HepG2 (cell line): ENCODE measurements at regions not wholly inside any gene's neighbourhood (a gene's known extent, or its start where the extent isn't known, plus 50 kb on each side); places are given as distances from the start of the nearest gene placed in this dataset.

Source experiments
- ATAC-seq: fragments of 200-7000 bp; cut with Tn5 transposase; 3 replicates; pipeline ENCODE4 v1.9.1; 2020; ENCODE audit warnings: mild to moderate bottlenecking, moderate library complexity
- BruUV-seq: library from RNA; stranded (reverse); fragments of 400-500 nt; replicated peaks from 2 replicates; lab custom pipeline; 2021; lab: Mats Ljungman, UMichigan
- CTCF ChIA-PET: fragments of 300-600 bp; formaldehyde crosslinking; extraction: SDS; loops from one replicate; lab custom pipeline; 2021; ENCODE audit warnings: low total read pairs, inconsistent platforms, low intra/inter-chr PET ratio; lab: Yijun Ruan, JAX
- POLR2A ChIA-PET: fragments of 350-600 bp; sonication (Branson Sonifier 250); formaldehyde crosslinking; loops from one replicate; lab custom pipeline; 2020; ENCODE audit warnings: antibody characterized with exemption, inconsistent platforms; lab: Yijun Ruan, JAX
- DNase-seq: peaks from one replicate; pipeline ENCODE4 v3.0.0-alpha.2; 2015; ENCODE audit warnings: low spot score
- FAIRE-seq: peaks from 3 replicates; lab custom pipeline; 2011; peaks lifted over from hg19 to GRCh38; lab: Jason Lieb, UNC
- H2AFZ ChIP-seq: one replicate; pipeline ENCODE4 v1.6.1; 2011; ENCODE audit warnings: low read length, inconsistent platforms
- H3K27ac ChIP-seq: fragments of 300-600 bp; 3 replicates; pipeline ENCODE4 v1.8.0; 2011; ENCODE audit warnings: mixed run types, mild to moderate bottlenecking, mixed read lengths, low read length, inconsistent platforms; ENCODE audit not compliant: insufficient read depth; ENCODE audit errors: extremely low read length
- H3K27me3 ChIP-seq, 2 experiments: fragments of 200-600 bp in 1 of 2; 2 replicates in 1 of 2; 3 replicates in 1 of 2; pipeline versions ENCODE4 v1.6.0 to v1.8.0; 2011; ENCODE audit warnings: low read length in 2 of 2, mild to moderate bottlenecking in 2 of 2, moderate library complexity in 2 of 2, inconsistent platforms in 1 of 2; ENCODE audit not compliant: insufficient read depth in 2 of 2, control insufficient read depth in 1 of 2
- H3K36me3 ChIP-seq, 2 experiments: fragments of 200-600 bp in 1 of 2; replicated peaks in 1 of 2; 2 replicates in 1 of 2; 3 replicates in 1 of 2; pipeline versions ENCODE4 v1.5.1 to v1.8.0; 2011; ENCODE audit warnings: low read length in 2 of 2, inconsistent platforms in 1 of 2; ENCODE audit not compliant: insufficient read depth in 2 of 2, control insufficient read depth in 1 of 2
- H3K4me1 ChIP-seq: 2 replicates; pipeline ENCODE4 v1.5.1; 2012; ENCODE audit warnings: low read length, inconsistent platforms; ENCODE audit not compliant: insufficient read depth
- H3K4me2 ChIP-seq: 2 replicates; pipeline ENCODE4 v1.6.0; 2011; ENCODE audit warnings: low read depth, low read length, inconsistent platforms
- H3K4me3 ChIP-seq, 3 experiments: fragments of 200-600 bp in 1 of 3; sonication (generic), shearing (Covaris generic) in 1 of 3; replicated peaks in 1 of 3; 2 replicates each; pipeline ENCODE4 v1.5.1; 2011 to 2016; ENCODE audit warnings: low read length in 3 of 3, inconsistent platforms in 2 of 3, low read depth in 2 of 3, mild to moderate bottlenecking in 2 of 3, control low read depth in 1 of 3, mixed read lengths in 1 of 3; ENCODE audit not compliant: insufficient read depth in 1 of 3
- H3K79me2 ChIP-seq: one replicate; pipeline ENCODE4 v1.6.1; 2011; ENCODE audit warnings: low read length, inconsistent platforms; ENCODE audit not compliant: insufficient read depth
- H3K9ac ChIP-seq: 2 replicates; pipeline ENCODE4 v1.6.0; 2011; ENCODE audit warnings: mild to moderate bottlenecking, low read depth, low read length, inconsistent platforms; ENCODE audit not compliant: insufficient read depth
- H3K9me3 ChIP-seq: 2 replicates; pipeline ENCODE4 v1.5.1; 2012; ENCODE audit warnings: mild to moderate bottlenecking, low read length
- H4K20me1 ChIP-seq: 2 replicates; pipeline ENCODE4 v1.6.0; 2011; ENCODE audit warnings: inconsistent platforms, mild to moderate bottlenecking, low read length, moderate library complexity; ENCODE audit not compliant: insufficient read depth
- CEBPG ChIP-seq: IDR thresholded peaks from 2 replicates; pipeline ENCODE4 v1.6.1; 2016
- EEA1 ChIP-seq: sonication (generic); formaldehyde crosslinking; IDR thresholded peaks from 2 replicates; pipeline ENCODE4 v1.5.1; 2020; ENCODE audit warnings: mild to moderate bottlenecking, missing genetic modification reagents, borderline replicate concordance
- HNRNPUL1 ChIP-seq: fragments of 200-400 bp; formaldehyde crosslinking; IDR thresholded peaks from 2 replicates; pipeline ENCODE4 v1.6.1; 2017; ENCODE audit warnings: low read depth, mild to moderate bottlenecking, low read length, moderate library complexity
- KLF15 ChIP-seq: sonication (generic); formaldehyde crosslinking; IDR thresholded peaks from 2 replicates; pipeline ENCODE4 v1.8.1; 2023; ENCODE audit warnings: borderline replicate concordance, mild to moderate bottlenecking, inconsistent platforms, missing genetic modification reagents, mixed read lengths
- ZNF121 ChIP-seq: sonication (generic); formaldehyde crosslinking; IDR thresholded peaks from 2 replicates; pipeline ENCODE4 v1.5.0; 2020; ENCODE audit warnings: mild to moderate bottlenecking, missing genetic modification reagents
- ZNF543 ChIP-seq: sonication (generic); formaldehyde crosslinking; IDR thresholded peaks from 2 replicates; pipeline ENCODE4 v1.4.0; 2020; ENCODE audit warnings: mild to moderate bottlenecking, missing genetic modification reagents
- WGBS: methylation state at CpG from one replicate; pipeline ENCODE4 v1.1.6; 2017; ENCODE audit warnings: low lambda C conversion rate; 5-methylcytosine and 5-hydroxymethylcytosine counted together
- in situ Hi-C: cut with HindIII; loops from 2 replicates; pipeline ENCODE4 v1.10.0; 2017; ENCODE audit warnings: low pct_unique_long_range_greater_than_20kb; ENCODE audit not compliant: extremely low pct_ligation_motif_present
- intact Hi-C: fragments of 100-400 bp; cut with micrococcal nuclease; formaldehyde crosslinking; loops from one replicate; pipeline ENCODE4 v1.10.0; 2022; ENCODE audit not compliant: unreplicated experiment
- TF ChIP-seq, protein P1 (sequence below): sonication (generic); formaldehyde crosslinking; IDR thresholded peaks from 2 replicates; pipeline ENCODE4 v1.4.0; 2020; ENCODE audit warnings: missing genetic modification reagents
- TF ChIP-seq, protein P2 (sequence below): sonication (generic); formaldehyde crosslinking; IDR thresholded peaks from 2 replicates; pipeline ENCODE4 v1.5.0; 2020; ENCODE audit warnings: mild to moderate bottlenecking, missing genetic modification reagents
- TF ChIP-seq, protein P3 (sequence below): sonication (generic); formaldehyde crosslinking; IDR thresholded peaks from 2 replicates; pipeline ENCODE4 v1.4.0; 2020; ENCODE audit warnings: missing genetic modification reagents
- TF ChIP-seq, protein P4 (sequence below): sonication (generic); formaldehyde crosslinking; IDR thresholded peaks from 2 replicates; pipeline ENCODE4 v1.4.0; 2020; ENCODE audit warnings: low read depth, missing genetic modification reagents

DNA sequence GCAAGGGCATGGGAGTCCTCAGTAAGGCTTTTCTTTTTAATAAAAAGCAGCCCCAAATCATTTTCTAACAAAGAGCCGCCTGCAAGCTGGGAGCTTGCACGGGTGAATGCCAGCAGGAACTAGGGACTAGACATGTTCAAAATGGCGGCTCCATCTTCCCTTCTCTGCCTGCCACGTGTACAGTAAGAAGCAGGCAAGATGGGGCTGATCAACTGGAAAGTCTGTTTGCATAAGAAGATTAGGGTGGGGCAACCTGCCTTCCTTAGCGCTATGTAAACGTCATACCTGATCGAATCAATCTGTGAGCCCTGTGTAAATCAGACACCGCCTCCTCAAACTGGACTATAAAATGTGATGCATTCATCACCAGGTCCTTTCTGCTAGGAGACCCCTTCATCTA, 299.4 kb upstream of the SOX4 start (continued):
- TF ChIP-seq, protein P1, sequence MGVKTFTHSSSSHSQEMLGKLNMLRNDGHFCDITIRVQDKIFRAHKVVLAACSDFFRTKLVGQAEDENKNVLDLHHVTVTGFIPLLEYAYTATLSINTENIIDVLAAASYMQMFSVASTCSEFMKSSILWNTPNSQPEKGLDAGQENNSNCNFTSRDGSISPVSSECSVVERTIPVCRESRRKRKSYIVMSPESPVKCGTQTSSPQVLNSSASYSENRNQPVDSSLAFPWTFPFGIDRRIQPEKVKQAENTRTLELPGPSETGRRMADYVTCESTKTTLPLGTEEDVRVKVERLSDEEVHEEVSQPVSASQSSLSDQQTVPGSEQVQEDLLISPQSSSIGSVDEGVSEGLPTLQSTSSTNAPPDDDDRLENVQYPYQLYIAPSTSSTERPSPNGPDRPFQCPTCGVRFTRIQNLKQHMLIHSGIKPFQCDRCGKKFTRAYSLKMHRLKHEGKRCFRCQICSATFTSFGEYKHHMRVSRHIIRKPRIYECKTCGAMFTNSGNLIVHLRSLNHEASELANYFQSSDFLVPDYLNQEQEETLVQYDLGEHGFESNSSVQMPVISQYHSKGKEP (CRISPR knock-in tag), result no peak

DNA sequence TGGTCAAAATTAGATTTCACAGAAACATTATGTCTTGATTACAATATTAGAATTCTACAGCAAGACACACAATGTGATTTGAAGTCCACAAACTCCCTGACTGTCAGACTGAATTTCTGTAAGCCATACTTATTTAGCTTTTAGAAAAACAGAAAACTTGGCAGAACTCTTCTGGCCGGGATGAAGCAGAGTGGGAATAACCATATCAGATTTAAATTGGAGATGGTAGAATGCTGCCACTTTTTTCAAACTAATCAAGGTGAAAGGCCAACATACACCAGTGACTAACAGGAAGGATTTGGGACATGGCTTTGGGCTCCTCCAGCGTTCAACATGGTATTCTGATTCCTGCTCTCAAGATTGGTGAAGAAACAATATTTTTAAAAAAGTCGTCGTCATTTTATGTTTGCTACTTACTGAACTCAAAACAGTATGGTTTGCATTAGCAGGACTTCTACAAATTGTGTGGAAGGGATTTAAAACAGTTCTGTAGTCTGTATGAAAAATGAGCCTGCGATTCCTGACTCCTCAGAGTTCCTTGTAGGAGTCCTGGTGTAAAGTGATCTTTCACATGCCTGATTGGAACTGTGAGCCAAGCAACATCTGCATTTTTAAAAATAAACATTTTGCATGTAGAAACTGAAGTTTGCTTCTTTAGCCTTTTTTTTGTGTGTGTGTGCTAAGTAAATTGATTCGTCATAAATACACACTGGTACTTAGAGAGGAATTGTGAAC, 297.9 kb upstream of the SOX4 start:
- BruUV-seq, result no TSS peak
- ATAC-seq, result no peak

More for the DNA sequence above, 297.9 kb upstream of the SOX4 start:
- intact Hi-C loops (no loop called here), in situ Hi-C loops (no loop called here)
- Histone ChIP-seq H3K27me3 (peaks cover 0 to 11% of the 10 kb centered on the region in 2 experiments; a peak in 3 of 5 replicates), H3K4me3 (no peak overlapping the region), H3K4me1 (no peaks in the 10 kb centered on the region), H3K27ac (no peak overlapping the region), H3K4me2 (no peak overlapping the region), H4K20me1 (no peaks in the 10 kb centered on the region), H3K79me2 (no peaks in the 10 kb centered on the region), H3K9me3 (no peaks in the 10 kb centered on the region), H3K36me3 (no peaks in the 10 kb centered on the region), H3K9ac (no peak overlapping the region), H2AFZ (no peak overlapping the region)
- DNase-seq, result no peak
- ChIA-PET POLR2A (no interaction called here), CTCF (no interaction called here)
- 37% methylated on average over 6 of the region's 6 CpGs for WGBS
- TF ChIP-seq, protein P2, sequence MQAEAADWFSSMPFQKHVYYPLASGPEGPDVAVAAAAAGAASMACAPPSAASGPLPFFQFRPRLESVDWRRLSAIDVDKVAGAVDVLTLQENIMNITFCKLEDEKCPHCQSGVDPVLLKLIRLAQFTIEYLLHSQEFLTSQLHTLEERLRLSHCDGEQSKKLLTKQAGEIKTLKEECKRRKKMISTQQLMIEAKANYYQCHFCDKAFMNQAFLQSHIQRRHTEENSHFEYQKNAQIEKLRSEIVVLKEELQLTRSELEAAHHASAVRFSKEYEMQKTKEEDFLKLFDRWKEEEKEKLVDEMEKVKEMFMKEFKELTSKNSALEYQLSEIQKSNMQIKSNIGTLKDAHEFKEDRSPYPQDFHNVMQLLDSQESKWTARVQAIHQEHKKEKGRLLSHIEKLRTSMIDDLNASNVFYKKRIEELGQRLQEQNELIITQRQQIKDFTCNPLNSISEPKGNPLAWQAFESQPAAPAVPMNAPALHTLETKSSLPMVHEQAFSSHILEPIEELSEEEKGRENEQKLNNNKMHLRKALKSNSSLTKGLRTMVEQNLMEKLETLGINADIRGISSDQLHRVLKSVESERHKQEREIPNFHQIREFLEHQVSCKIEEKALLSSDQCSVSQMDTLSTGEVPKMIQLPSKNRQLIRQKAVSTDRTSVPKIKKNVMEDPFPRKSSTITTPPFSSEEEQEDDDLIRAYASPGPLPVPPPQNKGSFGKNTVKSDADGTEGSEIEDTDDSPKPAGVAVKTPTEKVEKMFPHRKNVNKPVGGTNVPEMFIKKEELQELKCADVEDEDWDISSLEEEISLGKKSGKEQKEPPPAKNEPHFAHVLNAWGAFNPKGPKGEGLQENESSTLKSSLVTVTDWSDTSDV (CRISPR knock-in tag), result no peak
- TF ChIP-seq, protein P3, sequence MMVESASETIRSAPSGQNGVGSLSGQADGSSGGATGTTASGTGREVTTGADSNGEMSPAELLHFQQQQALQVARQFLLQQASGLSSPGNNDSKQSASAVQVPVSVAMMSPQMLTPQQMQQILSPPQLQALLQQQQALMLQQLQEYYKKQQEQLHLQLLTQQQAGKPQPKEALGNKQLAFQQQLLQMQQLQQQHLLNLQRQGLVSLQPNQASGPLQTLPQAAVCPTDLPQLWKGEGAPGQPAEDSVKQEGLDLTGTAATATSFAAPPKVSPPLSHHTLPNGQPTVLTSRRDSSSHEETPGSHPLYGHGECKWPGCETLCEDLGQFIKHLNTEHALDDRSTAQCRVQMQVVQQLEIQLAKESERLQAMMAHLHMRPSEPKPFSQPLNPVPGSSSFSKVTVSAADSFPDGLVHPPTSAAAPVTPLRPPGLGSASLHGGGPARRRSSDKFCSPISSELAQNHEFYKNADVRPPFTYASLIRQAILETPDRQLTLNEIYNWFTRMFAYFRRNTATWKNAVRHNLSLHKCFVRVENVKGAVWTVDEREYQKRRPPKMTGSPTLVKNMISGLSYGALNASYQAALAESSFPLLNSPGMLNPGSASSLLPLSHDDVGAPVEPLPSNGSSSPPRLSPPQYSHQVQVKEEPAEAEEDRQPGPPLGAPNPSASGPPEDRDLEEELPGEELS, result no peak
- TF ChIP-seq HNRNPUL1 (no peak), ZNF121 (CRISPR knock-in tag) (no peak), ZNF543 (CRISPR knock-in tag) (no peak), EEA1 (CRISPR knock-in tag) (no peak), CEBPG (no peak), KLF15 (CRISPR knock-in tag) (no peak)
- TF ChIP-seq, protein P4, sequence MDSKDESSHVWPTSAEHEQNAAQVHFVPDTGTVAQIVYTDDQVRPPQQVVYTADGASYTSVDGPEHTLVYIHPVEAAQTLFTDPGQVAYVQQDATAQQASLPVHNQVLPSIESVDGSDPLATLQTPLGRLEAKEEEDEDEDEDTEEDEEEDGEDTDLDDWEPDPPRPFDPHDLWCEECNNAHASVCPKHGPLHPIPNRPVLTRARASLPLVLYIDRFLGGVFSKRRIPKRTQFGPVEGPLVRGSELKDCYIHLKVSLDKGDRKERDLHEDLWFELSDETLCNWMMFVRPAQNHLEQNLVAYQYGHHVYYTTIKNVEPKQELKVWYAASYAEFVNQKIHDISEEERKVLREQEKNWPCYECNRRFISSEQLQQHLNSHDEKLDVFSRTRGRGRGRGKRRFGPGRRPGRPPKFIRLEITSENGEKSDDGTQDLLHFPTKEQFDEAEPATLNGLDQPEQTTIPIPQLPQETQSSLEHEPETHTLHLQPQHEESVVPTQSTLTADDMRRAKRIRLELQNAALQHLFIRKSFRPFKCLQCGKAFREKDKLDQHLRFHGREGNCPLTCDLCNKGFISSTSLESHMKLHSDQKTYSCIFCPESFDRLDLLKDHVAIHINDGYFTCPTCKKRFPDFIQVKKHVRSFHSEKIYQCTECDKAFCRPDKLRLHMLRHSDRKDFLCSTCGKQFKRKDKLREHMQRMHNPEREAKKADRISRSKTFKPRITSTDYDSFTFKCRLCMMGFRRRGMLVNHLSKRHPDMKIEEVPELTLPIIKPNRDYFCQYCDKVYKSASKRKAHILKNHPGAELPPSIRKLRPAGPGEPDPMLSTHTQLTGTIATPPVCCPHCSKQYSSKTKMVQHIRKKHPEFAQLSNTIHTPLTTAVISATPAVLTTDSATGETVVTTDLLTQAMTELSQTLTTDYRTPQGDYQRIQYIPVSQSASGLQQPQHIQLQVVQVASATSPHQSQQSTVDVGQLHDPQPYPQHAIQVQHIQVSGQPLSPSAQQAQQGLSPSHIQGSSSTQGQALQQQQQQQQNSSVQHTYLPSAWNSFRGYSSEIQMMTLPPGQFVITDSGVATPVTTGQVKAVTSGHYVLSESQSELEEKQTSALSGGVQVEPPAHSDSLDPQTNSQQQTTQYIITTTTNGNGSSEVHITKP, result no peak
- FAIRE-seq, result no peak
